ENCODE measurements at regions not wholly inside any gene's neighbourhood (a gene's known extent, or its start where the extent isn't known, plus 50 kb on each side); places are given as distances from the start of the nearest gene placed in this dataset.

GRCh38 chr15:47412802-47413201 lies 304.5 kb upstream of the SEMA6D start:
- TF ChIP-seq CTCF (IDR thresholded peaks at IDR 0.05) = no peak
- H3K4me3 ChIP-seq = no peak overlapping the region
- no peaks in the 10 kb centered on the region for H3K9me3 ChIP-seq
- H3K4me1 ChIP-seq (ENCODE audit: low read depth) = no peaks in the 10 kb centered on the region
- intact Hi-C loops (cut with DNase I, micrococcal nuclease) = no loop called here
- H3K36me3 ChIP-seq (ENCODE audit: low read depth) = no peaks in the 10 kb centered on the region
- DNase-seq = no peak
- no peak for ATAC-seq

- Histone ChIP-seq H3K36me3 (ENCODE audit: low read depth) (no peaks in the 10 kb centered on the region), H3K4me1 (ENCODE audit: low read depth) (no peaks in the 10 kb centered on the region), H3K9me3 (no peaks in the 10 kb centered on the region), H3K4me3 (no peak overlapping the region)
- TF ChIP-seq CTCF (IDR thresholded peaks at IDR 0.05) = no peak
- DNase-seq (no peak), ATAC-seq (no peak)
- intact Hi-C loops (cut with DNase I, micrococcal nuclease) = no loop called here
Observed at GRCh38 chr15:47414207-47414606, 303.1 kb upstream of the SEMA6D start.

GRCh38 chr15:47415539-47415971 lies 301.8 kb upstream of the SEMA6D start:
- TF ChIP-seq CTCF (IDR thresholded peaks at IDR 0.05) = no peak
- no peak for DNase-seq
- intact Hi-C loops (cut with DNase I, micrococcal nuclease) = no loop called here

GRCh38 chr15:47422881-47423665 lies 294.2 kb upstream of the SEMA6D start:
- intact Hi-C loops (cut with DNase I, micrococcal nuclease) = no loop called here
- no peaks in the 10 kb centered on the region for H3K4me1 ChIP-seq (ENCODE audit: low read depth)
- H3K9me3 ChIP-seq = no peaks in the 10 kb centered on the region
- no peak overlapping the region for H3K4me3 ChIP-seq
- H3K36me3 ChIP-seq (ENCODE audit: low read depth) = no peaks in the 10 kb centered on the region
- ATAC-seq (peak; percentile 14), DNase-seq (no peak)
- TF ChIP-seq CTCF (IDR thresholded peaks at IDR 0.05) = no peak

More at GRCh38 chr15:47415539-47415971, 301.8 kb upstream of the SEMA6D start:
- Histone ChIP-seq H3K4me1 (ENCODE audit: low read depth) (no peaks in the 10 kb centered on the region), H3K36me3 (ENCODE audit: low read depth) (no peaks in the 10 kb centered on the region), H3K4me3 (no peak overlapping the region), H3K9me3 (no peaks in the 10 kb centered on the region)
- ATAC-seq = no peak

- no peaks in the 10 kb centered on the region for H3K36me3 ChIP-seq (ENCODE audit: low read depth)
- no peaks in the 10 kb centered on the region for H3K4me1 ChIP-seq (ENCODE audit: low read depth)
- intact Hi-C loops (cut with DNase I, micrococcal nuclease) = no loop called here
- no peaks in the 10 kb centered on the region for H3K9me3 ChIP-seq
- DNase-seq (no peak), ATAC-seq (no peak)
- H3K4me3 ChIP-seq = no peak overlapping the region
- TF ChIP-seq CTCF (IDR thresholded peaks at IDR 0.05) = no peak
Observed at GRCh38 chr15:47427463-47427862, 289.8 kb upstream of the SEMA6D start.
